Dendritic cell treated with granulocyte-macrophage colony-stimulating factor and Interleukin-4, amounts not matched to agents 40 ng/mL and 50 ng/mL, for 4 days (primary cell): ENCODE measurements at regions not wholly inside any gene's neighbourhood (a gene's known extent, or its start where the extent isn't known, plus 50 kb on each side); places are given as distances from the start of the nearest gene placed in this dataset.

ENCODE experiments used
- H3K27ac Mint-ChIP-seq: one replicate; pipeline ENCODE4 v1.8.0; 2022; ENCODE audit warnings: mild to moderate bottlenecking, mixed read lengths
- H3K27me3 Mint-ChIP-seq: one replicate; pipeline ENCODE4 v1.8.0; 2022; ENCODE audit warnings: mild to moderate bottlenecking, mixed read lengths
- H3K36me3 Mint-ChIP-seq: one replicate; pipeline ENCODE4 v1.8.0; 2022; ENCODE audit warnings: low read depth, mixed read lengths
- H3K4me1 Mint-ChIP-seq: one replicate; pipeline ENCODE4 v1.8.0; 2022; ENCODE audit warnings: low read depth, mixed read lengths
- H3K4me3 Mint-ChIP-seq: one replicate; pipeline ENCODE4 v1.8.0; 2022; ENCODE audit warnings: mild to moderate bottlenecking, moderate library complexity, mixed read lengths
- H3K9me3 Mint-ChIP-seq: one replicate; pipeline ENCODE4 v1.8.0; 2022; ENCODE audit warnings: mixed read lengths
- intact Hi-C: fragments of 100-400 bp; cut with micrococcal nuclease; formaldehyde crosslinking; loops from one replicate; pipeline ENCODE4 v1.15.0; 2022

DNA sequence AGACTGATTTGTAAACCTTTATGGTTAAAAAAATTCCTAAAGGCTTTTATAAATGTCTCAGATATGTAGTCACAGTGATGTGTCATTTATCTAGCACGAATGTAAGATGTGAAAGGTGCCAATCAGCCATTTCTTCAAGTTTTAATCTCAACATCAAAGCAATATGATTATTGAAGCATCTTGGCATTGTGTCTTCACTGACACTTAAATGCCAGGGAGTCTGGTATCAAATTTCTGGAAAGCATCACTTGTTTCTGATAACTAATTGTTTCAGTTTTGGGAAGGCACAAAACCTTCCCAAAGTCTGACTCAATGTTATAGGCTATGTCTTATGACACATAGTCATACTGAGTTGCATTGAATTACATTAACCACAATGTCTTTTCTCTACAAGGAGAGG lies 492.0 kb upstream of the CNTNAP2 start:
- no peaks in the 10 kb centered on the region for H3K27me3 Mint-ChIP-seq
- no peaks in the 10 kb centered on the region for H3K4me1 Mint-ChIP-seq
- intact Hi-C loops: no loop called here
- H3K27ac Mint-ChIP-seq: no peak overlapping the region
- H3K9me3 Mint-ChIP-seq: peaks cover 13% of the 10 kb centered on the region
- no peak overlapping the region for H3K4me3 Mint-ChIP-seq
- H3K36me3 Mint-ChIP-seq: no peaks in the 10 kb centered on the region

DNA sequence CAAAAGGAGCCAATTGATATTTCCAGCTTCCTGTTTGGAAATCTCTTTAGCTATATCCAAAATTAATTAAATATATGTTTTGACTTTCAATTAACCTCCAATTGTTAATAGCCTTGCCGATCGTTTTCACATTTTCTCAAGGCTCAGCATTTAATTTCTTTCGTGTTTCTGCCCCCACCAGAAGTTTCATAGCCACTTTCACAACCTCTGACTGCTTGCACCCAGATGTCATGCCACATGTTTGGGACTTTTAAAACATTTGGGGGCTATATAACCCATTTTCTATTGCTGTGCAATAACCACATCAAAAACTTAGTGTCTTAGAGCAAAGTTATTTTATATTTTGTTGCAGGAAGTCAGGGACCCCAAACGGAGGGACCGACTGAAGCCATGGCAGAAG lies 510.6 kb upstream of the CNTNAP2 start:
- no peaks in the 10 kb centered on the region for H3K36me3 Mint-ChIP-seq
- H3K4me3 Mint-ChIP-seq: no peak overlapping the region
- intact Hi-C loops: no loop called here
- no peak overlapping the region for H3K27ac Mint-ChIP-seq
- no peaks in the 10 kb centered on the region for H3K4me1 Mint-ChIP-seq
- peaks cover 58% of the 10 kb centered on the region for H3K9me3 Mint-ChIP-seq
- no peaks in the 10 kb centered on the region for H3K27me3 Mint-ChIP-seq

DNA sequence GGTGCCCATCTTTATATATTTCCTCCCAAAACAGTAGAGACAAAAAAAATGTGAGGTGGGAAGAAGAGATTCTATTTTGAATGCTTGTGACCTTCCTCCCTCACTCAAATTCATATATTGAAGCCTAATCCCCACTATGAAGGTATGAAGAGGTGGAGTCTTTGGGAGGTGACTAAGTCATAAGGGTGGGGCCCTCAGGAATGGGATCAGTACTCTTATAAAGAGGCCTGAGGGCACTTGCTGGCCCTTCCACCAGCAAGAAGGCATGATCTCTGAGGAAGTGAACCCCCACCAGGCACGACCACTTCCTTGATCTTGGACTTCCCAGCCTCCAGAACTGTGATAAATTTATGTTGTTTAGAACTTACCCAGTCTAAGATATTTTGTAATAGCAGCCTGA lies 517.2 kb upstream of the CNTNAP2 start:
- Mint-ChIP-seq H3K4me3 (no peak overlapping the region), H3K9me3 (peaks cover 63% of the 10 kb centered on the region), H3K36me3 (no peaks in the 10 kb centered on the region), H3K4me1 (no peaks in the 10 kb centered on the region), H3K27ac (no peak overlapping the region), H3K27me3 (no peaks in the 10 kb centered on the region)
- intact Hi-C loops: no loop called here

DNA sequence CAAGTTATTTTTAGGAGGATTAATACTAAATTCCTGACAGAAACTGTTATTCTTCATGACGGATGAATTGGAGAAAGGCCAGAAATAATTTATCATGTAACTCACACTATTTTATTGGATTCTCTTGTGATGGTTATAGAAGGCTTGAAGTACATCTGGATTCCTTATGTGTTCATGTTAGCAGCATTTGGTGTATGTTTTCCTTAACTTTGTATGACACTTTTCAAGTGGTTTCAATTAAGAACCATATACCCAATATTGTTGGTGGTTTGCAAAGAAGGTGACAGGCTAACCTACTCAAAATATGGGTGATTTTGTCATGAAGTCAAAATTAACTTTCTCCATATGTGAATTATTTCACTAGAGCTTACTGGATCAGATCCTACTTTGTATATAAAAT lies 532.2 kb upstream of the CNTNAP2 start:
- Mint-ChIP-seq H3K4me3 (no peak overlapping the region), H3K27me3 (no peaks in the 10 kb centered on the region), H3K9me3 (peaks cover 40% of the 10 kb centered on the region), H3K4me1 (no peaks in the 10 kb centered on the region), H3K27ac (no peak overlapping the region), H3K36me3 (no peaks in the 10 kb centered on the region)
- intact Hi-C loops: no loop called here

DNA sequence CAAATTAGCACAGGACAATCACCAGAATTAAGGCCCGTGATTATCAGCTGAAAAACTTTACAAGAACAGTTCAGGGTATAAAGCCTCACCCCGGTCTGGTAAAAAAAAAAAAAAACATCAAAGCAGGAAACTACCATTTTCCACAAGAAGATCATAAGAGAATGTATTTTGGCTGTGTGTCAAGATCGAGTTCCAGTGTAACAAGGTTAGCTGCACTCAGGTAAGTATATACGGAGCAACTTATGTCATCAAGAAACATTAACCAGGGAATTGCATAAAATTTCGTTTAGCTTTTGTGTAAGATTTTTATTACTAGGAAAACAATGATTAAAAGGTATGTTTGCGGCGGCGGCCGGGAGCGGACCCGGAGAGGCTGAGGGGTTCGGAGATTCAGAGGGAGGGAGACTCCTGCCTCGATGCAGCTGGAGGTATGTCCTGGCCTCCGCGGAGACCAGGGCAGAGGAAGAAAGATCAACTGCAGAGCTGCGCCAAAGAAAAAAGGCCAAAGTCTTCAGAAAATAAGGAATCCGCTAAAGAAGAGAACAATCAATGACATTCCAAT lies 533.8 kb upstream of the CNTNAP2 start:
- H3K27me3 Mint-ChIP-seq: no peaks in the 10 kb centered on the region
- no peak overlapping the region for H3K4me3 Mint-ChIP-seq
- no peaks in the 10 kb centered on the region for H3K36me3 Mint-ChIP-seq
- no peak overlapping the region for H3K27ac Mint-ChIP-seq
- peaks cover 39% of the 10 kb centered on the region for H3K9me3 Mint-ChIP-seq
- intact Hi-C loops: no loop called here
- no peaks in the 10 kb centered on the region for H3K4me1 Mint-ChIP-seq

DNA sequence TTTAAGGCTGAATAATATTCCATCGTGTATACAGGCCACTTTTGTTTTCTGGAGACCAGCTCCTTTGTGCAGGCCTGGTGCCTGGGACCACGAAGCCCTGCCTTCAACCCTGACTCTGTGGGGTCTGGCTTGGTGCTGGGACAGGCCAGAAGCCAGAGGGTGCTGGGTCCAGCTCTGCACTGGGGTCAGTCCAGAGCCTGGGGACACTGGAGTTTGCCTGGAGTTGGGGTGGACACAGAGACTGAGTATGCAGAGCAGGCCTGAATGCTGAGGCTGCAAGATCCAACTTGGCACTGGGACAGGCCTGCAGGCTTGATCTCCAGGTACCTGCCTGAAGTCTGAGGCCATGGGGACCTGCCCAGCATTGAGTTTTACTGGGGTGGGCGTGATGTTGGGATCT lies 558.8 kb upstream of the CNTNAP2 start:
- H3K36me3 Mint-ChIP-seq: no peaks in the 10 kb centered on the region
- intact Hi-C loops: no loop called here
- H3K4me3 Mint-ChIP-seq: no peak overlapping the region
- H3K27ac Mint-ChIP-seq: no peak overlapping the region
- peaks cover 16% of the 10 kb centered on the region for H3K9me3 Mint-ChIP-seq
- no peaks in the 10 kb centered on the region for H3K4me1 Mint-ChIP-seq
- H3K27me3 Mint-ChIP-seq: no peaks in the 10 kb centered on the region

DNA sequence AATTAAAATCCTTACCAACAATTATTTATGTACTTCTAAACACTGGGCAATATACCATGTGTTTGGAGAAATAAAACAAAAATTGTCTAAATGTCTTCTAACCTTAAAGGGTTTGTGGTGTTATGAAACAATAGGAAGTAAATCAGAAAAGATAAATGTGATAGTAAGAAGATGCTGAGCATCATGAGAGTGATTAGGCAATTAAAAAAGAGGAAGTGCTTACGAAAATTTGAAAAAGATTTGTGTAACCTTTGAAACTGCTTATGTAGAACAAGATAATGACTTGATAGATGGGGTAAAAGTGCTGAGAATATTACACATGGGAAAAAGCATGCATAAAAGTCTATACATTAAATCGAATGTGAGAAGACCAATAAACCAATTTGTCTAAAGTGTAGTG lies 573.4 kb upstream of the CNTNAP2 start:
- no peaks in the 10 kb centered on the region for H3K4me1 Mint-ChIP-seq
- H3K27me3 Mint-ChIP-seq: no peaks in the 10 kb centered on the region
- intact Hi-C loops: no loop called here
- no peak overlapping the region for H3K27ac Mint-ChIP-seq
- no peak overlapping the region for H3K4me3 Mint-ChIP-seq
- H3K36me3 Mint-ChIP-seq: no peaks in the 10 kb centered on the region
- H3K9me3 Mint-ChIP-seq: no peaks in the 10 kb centered on the region

DNA sequence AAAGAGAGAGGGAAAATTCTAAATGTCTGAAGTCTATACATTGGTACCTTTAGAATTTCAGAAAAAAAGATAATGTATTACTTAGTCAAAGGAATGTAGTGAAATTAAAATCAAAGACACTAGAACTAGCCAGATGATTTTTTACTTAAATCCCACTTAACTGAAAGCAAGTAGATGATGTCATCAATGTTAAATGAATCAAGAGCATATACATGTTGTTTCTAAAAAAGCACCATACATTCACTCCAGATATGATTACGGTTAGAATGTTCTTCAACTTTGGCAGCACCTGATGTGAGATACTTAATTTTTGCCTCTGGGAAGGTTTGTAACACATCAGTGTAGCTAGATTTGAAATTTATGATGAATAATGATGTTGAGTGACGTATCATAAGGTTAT lies 576.7 kb upstream of the CNTNAP2 start:
- no peaks in the 10 kb centered on the region for H3K36me3 Mint-ChIP-seq
- H3K4me3 Mint-ChIP-seq: no peak overlapping the region
- no peaks in the 10 kb centered on the region for H3K4me1 Mint-ChIP-seq
- no peaks in the 10 kb centered on the region for H3K9me3 Mint-ChIP-seq
- intact Hi-C loops: no loop called here
- H3K27ac Mint-ChIP-seq: no peak overlapping the region
- H3K27me3 Mint-ChIP-seq: no peaks in the 10 kb centered on the region

DNA sequence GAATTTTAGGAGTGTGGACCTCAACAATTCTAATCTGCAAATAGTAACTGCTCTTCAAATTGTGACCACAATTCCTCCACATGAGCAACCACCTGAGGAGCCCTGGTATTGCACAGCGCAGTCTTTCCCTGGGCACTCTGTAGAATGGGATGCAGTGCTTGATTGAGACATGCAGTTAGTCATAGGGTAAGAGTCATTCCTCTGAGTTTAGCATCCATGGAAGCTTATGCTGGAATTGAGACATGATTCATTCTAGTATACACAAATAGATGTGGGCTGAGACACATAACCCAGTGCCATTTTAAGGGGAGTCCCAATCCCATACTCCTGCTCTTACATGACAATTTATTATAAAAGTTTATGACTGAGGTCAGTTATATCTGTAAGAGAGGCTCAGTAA lies 582.3 kb upstream of the CNTNAP2 start:
- no peaks in the 10 kb centered on the region for H3K4me1 Mint-ChIP-seq
- H3K4me3 Mint-ChIP-seq: no peak overlapping the region
- intact Hi-C loops: no loop called here
- H3K36me3 Mint-ChIP-seq: no peaks in the 10 kb centered on the region
- H3K9me3 Mint-ChIP-seq: peaks cover 25% of the 10 kb centered on the region
- H3K27me3 Mint-ChIP-seq: no peaks in the 10 kb centered on the region
- no peak overlapping the region for H3K27ac Mint-ChIP-seq

DNA sequence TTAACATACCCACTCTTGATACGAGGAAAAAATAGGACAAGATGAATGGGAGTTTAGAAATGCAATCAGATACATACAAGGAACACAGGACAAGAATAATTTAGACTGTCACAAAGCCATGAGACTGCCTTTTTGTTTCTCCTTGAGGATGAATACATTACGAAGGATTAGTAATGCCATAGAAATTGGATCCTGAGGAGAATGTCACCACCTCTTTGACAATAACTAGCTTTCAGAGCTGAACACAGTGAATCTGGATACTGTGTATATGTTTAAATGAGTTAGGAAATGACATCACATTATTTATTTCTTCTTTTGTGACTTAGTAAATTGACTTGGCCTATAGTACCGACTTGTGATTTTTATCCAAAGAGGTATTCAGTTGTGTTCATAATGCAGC lies 596.3 kb upstream of the CNTNAP2 start:
- H3K4me1 Mint-ChIP-seq: no peaks in the 10 kb centered on the region
- no peaks in the 10 kb centered on the region for H3K36me3 Mint-ChIP-seq
- no peak overlapping the region for H3K4me3 Mint-ChIP-seq
- intact Hi-C loops: no loop called here
- no peak overlapping the region for H3K27ac Mint-ChIP-seq
- H3K27me3 Mint-ChIP-seq: no peaks in the 10 kb centered on the region
- H3K9me3 Mint-ChIP-seq: peaks cover 11% of the 10 kb centered on the region

DNA sequence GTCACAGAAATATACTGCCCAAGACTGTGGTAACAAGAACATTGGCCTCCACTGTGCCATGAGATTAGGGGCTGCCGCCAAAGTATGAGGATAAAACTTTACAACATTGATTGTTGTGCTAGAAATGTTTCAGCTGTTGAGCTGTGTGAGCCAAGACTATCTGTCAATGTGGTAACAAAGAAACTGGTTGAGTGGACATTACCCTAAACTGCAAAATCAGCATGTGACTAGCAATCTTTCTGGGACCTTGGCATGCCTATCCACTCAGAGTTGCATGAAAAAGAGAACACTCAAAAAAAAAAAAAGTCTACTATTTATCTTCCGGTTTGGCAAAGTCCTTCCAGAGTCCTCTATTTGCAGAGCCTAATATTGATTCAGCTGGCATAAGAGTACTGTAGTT lies 605.6 kb upstream of the CNTNAP2 start:
- Mint-ChIP-seq H3K4me3 (no peak overlapping the region), H3K36me3 (no peaks in the 10 kb centered on the region), H3K4me1 (no peaks in the 10 kb centered on the region), H3K27ac (no peak overlapping the region), H3K9me3 (peaks cover 21% of the 10 kb centered on the region), H3K27me3 (no peaks in the 10 kb centered on the region)
- intact Hi-C loops: no loop called here

DNA sequence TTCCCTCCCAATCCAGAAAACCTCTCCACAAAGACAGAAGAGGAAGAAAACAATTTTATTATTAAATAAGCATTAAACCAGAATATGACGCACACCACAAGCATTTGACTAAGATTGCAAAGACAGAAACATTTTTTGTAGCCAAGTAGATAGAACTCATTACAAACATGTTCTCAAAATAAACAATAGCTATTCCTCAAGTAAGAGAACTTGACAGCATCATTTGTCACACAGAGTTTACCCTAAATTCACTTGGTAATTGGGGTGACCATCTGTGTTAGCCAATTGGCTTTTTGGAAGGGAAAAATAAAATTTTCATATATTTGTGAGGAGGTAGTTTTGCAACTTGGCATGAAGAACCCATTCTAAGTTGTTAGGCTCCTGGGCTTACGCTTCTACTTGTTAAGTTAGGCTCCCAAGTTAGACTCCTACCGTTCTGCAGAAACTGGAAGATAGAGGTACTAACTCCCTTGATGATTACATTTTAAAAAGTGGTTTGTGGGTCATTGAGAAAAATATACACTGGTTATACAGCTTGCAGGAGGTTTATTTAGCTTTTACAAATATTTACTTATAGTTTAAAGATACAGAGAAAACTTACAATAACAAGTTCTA lies 618.6 kb upstream of the CNTNAP2 start:
- H3K4me1 Mint-ChIP-seq: no peaks in the 10 kb centered on the region
- H3K9me3 Mint-ChIP-seq: peaks cover 46% of the 10 kb centered on the region
- no peaks in the 10 kb centered on the region for H3K27me3 Mint-ChIP-seq
- no peaks in the 10 kb centered on the region for H3K36me3 Mint-ChIP-seq
- no peak overlapping the region for H3K27ac Mint-ChIP-seq
- intact Hi-C loops: no loop called here
- no peak overlapping the region for H3K4me3 Mint-ChIP-seq

DNA sequence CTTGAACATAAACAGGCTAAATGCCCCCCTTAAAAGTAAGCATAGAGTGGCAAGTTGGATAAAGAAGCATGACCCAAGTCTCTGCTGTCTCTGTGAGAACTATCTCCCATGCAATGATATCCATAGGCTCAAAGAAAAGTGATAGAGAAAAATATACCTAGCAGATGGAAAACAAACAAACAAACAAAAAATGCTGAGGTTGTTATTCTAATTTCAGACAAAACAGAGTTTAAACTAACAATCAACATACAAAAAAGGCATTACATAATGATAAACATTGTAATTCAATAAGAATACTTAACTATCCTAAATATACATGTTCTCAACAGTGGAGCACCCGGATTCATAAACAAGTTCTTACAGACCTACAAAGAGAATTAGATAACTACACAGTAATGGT lies 626.2 kb upstream of the CNTNAP2 start:
- H3K36me3 Mint-ChIP-seq: no peaks in the 10 kb centered on the region
- H3K4me1 Mint-ChIP-seq: no peaks in the 10 kb centered on the region
- intact Hi-C loops: no loop called here
- H3K9me3 Mint-ChIP-seq: peaks cover 75% of the 10 kb centered on the region
- H3K27ac Mint-ChIP-seq: no peak overlapping the region
- no peaks in the 10 kb centered on the region for H3K27me3 Mint-ChIP-seq
- H3K4me3 Mint-ChIP-seq: no peak overlapping the region

DNA sequence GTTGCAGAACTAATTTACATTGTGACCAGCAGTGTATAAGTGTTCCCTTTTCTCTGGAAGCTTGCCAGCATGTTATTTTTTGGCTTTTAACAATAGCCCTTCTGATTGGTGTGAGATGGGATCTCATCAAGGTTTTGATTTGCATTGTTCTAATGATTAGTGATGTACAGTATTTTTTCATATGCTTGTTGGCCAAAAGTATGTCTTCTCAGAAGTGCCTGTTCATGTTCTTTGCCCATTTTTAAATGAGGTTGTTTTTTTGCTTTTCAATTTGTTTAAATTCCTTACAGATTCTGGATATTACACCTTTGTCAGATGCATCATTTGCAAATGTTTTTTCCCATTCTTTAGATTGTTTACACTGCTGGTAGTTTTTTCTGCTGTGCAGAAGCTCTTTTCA lies 627.0 kb upstream of the CNTNAP2 start:
- Mint-ChIP-seq H3K36me3 (no peaks in the 10 kb centered on the region), H3K4me3 (no peak overlapping the region), H3K4me1 (no peaks in the 10 kb centered on the region), H3K27me3 (no peaks in the 10 kb centered on the region), H3K9me3 (peaks cover 71% of the 10 kb centered on the region), H3K27ac (no peak overlapping the region)
- intact Hi-C loops: no loop called here

DNA sequence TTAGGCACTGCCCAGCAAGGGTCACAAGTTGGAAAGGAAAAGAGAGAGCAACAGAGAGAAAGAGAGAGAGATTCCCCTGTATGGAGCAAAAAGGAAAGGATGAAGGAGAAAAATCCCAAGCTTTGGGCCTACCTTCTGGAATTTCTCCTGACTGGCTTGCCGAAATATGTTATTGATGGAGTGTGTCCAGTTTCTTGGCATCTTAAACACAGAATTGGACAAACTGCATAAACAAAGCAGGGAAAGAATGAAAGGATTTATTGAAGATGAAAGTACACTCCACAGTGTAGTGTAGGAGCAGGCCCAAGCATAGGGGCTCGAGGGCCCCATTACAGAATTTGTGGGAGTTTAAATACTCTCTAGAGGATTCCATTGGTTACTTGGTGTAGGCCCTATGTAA lies 627.8 kb upstream of the CNTNAP2 start:
- no peaks in the 10 kb centered on the region for H3K27me3 Mint-ChIP-seq
- H3K9me3 Mint-ChIP-seq: peaks cover 63% of the 10 kb centered on the region
- no peaks in the 10 kb centered on the region for H3K4me1 Mint-ChIP-seq
- intact Hi-C loops: no loop called here
- no peaks in the 10 kb centered on the region for H3K36me3 Mint-ChIP-seq
- no peak overlapping the region for H3K4me3 Mint-ChIP-seq
- no peak overlapping the region for H3K27ac Mint-ChIP-seq
